Thyroid gland (tissue), 4 donors: ENCODE measurements at regions not wholly inside any gene's neighbourhood (a gene's known extent, or its start where the extent isn't known, plus 50 kb on each side); places are given as distances from the start of the nearest gene placed in this dataset.

Experiments
- CTCF ChIP-seq, 6 experiments: fragments of 200-600 bp in 3 of 6; fragments of 450-650 bp in 3 of 6; sonication (generic) in 3 of 6; IDR thresholded peaks; one replicate each; pipeline ENCODE4 v1.5.1; 2016 to 2019; ENCODE audit warnings: antibody characterized with exemption in 6 of 6, mild to moderate bottlenecking in 2 of 6, inconsistent platforms in 1 of 6, moderate library complexity in 1 of 6
- POLR2A ChIP-seq, 2 donors: fragments of 450-650 bp; IDR thresholded peaks; one replicate each; pipeline ENCODE4 v1.6.1; 2017; ENCODE audit warnings: antibody characterized with exemption in 2 of 2, mild to moderate bottlenecking in 2 of 2, moderate library complexity in 1 of 2

GRCh38 chr2:223477318-223477717, 124.8 kb downstream of the SCG2 start:
- TF ChIP-seq CTCF (IDR thresholded peaks at IDR 0.05) (no peak), POLR2A (IDR thresholded peaks at IDR 0.05) (no peak)
